ENCODE measurements at regions not wholly inside any gene's neighbourhood (a gene's known extent, or its start where the extent isn't known, plus 50 kb on each side); places are given as distances from the start of the nearest gene placed in this dataset.
"Not testable (repeated sequence)": the region's sequence is repeated elsewhere in the genome, so short reads cannot be mapped to it uniquely, and the experiment has no call there.

DNA sequence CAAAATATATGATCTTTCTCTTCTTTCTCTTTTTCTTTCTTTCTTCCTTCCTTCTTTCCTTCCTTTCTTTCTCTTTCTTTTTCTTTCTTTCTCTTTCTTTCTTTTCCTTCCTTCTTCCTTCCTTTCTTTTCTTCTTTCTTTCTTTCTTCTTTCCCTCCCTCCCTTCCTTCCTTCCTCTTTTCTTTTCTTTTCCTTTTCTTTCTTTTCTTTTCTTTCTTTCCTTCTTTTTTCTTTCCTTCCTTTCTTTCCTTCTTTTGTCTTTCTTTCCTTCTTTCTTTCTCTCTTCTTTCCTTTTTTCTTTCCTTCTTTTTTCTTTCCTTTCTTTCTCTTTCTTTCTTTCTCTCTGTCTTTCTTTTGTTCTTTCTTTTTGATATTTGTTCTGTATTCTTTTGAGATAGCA is 1356.0 kb upstream of the SEL1L start:
- DNase-seq (ENCODE audit: low read depth): no peak
- no peak overlapping the region for H3K4me3 ChIP-seq (ENCODE audit: low read depth, low read length)

GRCh38 chr14:82896476-82896875 is 1362.8 kb upstream of the SEL1L start:
- DNase-seq (ENCODE audit: low read depth): no peak
- no peak overlapping the region for H3K4me3 ChIP-seq (ENCODE audit: low read depth, low read length)

- no peak overlapping the region for H3K4me3 ChIP-seq (ENCODE audit: low read depth, low read length)
- no peak for DNase-seq (ENCODE audit: low read depth)
Measured at GRCh38 chr14:82897469-82898308, 1364.0 kb upstream of the SEL1L start.

GRCh38 chr14:82905762-82906161 is 1372.1 kb upstream of the SEL1L start:
- H3K4me3 ChIP-seq (ENCODE audit: low read depth, low read length): no peak overlapping the region
- no peak for DNase-seq (ENCODE audit: low read depth)

DNA sequence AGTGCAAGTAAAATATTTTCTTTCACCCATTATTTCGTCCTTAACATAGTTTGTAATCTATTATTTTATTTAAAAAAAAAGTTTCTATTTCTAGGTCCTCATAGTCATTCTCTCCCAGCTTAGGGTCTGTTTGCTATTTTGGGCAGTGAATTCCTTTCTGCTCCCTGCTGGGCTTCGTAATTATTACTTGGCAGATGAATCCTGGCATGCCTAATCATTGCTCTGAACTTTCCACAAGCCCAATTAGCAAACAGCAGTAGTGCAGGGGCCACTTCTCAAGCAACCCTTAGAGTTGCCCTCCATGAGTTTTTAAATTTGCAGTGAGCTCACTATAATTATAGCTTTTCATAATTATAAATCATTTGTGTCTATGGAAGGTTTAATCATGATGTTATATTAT is 1378.3 kb upstream of the SEL1L start:
- H3K4me3 ChIP-seq (ENCODE audit: low read depth, low read length): no peak overlapping the region
- no peak for DNase-seq (ENCODE audit: low read depth)

DNA sequence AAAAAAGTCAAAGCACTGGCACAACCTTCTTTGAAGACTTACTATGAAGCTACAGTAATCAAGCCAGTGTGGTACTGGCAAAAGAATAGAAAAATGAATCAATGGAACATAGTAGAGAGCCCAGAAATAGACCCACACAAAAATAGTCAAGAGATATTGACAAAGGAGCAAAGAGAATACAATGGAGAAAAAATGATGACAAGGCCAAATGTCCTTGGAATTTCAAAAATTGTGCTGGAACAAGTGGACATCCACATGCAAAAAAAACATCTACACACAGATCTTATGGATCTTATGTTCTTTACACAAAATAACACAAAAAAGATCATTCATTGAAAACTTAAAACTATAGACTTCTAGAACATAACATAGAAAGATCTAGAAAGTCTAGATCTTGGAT is 1379.7 kb upstream of the SEL1L start:
- DNase-seq (ENCODE audit: low read depth): no peak
- H3K4me3 ChIP-seq (ENCODE audit: low read depth, low read length): no peak overlapping the region

DNA sequence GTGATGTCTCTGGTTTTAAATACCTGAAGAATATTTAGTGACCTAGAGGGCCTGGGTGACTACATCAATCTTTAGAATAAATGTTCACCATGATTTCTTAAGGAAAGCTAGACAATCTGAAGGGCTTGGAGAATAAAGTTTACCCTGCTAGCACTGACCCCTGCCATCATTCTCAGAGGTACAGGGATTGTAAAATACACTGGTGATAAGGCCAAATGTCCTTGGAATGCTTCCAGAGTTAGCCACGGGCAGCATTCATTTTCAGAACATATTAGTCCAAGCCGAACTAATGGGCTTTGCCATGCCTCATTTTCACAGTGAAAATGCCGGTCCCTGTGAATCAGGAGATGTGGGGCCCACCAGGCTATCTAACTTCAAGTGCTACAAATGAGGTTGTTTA is 1381.7 kb upstream of the SEL1L start:
- DNase-seq (ENCODE audit: low read depth): no peak
- H3K4me3 ChIP-seq (ENCODE audit: low read depth, low read length): no peak overlapping the region

DNA sequence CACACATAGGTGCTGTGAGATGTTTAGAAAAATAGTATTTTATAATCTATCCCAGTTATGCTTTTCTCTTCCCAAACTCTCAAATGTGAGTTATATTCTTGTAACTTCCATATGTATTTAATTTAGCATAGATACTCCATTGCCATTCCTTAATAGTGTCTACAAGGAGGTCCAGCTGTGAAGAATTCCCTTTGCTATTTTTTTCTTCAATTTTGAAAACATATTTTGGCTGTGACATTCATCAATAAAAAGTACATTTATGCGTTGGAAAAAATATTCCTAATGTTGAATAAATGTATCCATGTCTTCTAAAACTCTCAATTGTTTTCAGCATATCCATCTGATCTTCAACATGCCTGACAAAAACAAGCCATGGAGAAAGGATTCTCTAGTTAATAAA is 1402.0 kb upstream of the SEL1L start:
- no peak for DNase-seq (ENCODE audit: low read depth)
- no peak overlapping the region for H3K4me3 ChIP-seq (ENCODE audit: low read depth, low read length)

GRCh38 chr14:82951171-82951570 is 1417.5 kb upstream of the SEL1L start:
- no peak for DNase-seq (ENCODE audit: low read depth)
- no peak overlapping the region for H3K4me3 ChIP-seq (ENCODE audit: low read depth, low read length)

GRCh38 chr14:82963756-82964155 is 1430.1 kb upstream of the SEL1L start:
- no peak overlapping the region for H3K4me3 ChIP-seq (ENCODE audit: low read depth, low read length)
- no peak for DNase-seq (ENCODE audit: low read depth)

DNA sequence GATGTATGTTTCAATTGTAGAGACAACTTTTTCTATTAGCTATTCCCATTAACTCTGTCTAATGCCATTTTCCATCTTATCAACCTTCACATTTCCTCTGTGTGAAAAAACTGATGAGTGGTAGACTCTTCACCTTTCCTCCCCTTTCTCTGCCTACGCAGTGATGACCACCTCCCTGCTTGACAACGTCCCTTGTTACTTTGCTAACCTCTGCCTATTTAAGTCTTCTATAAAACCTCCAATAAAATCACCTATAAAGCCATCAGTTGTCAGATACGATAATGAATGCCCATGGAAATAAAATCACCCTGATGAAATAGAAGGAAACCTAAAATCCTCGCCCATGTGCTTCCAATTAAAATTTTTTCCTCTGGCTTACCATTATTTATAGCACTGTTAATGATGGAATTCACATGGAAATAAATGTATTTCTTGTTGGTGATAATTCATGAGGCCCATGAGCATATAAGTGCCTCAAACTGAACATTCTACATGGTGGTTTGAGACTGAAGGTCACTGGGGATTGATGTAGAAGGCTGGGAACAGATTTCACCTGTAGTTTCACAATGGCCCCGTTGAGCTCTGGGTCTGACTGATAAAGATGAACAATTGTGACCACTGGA is 1454.0 kb upstream of the SEL1L start:
- DNase-seq (ENCODE audit: low read depth): no peak
- H3K4me3 ChIP-seq (ENCODE audit: low read depth, low read length): no peak overlapping the region

GRCh38 chr14:82994547-82994946 is 1460.9 kb upstream of the SEL1L start:
- not testable (repeated sequence) for H3K4me3 ChIP-seq (ENCODE audit: low read depth, low read length); DNase-seq (ENCODE audit: low read depth)

DNA sequence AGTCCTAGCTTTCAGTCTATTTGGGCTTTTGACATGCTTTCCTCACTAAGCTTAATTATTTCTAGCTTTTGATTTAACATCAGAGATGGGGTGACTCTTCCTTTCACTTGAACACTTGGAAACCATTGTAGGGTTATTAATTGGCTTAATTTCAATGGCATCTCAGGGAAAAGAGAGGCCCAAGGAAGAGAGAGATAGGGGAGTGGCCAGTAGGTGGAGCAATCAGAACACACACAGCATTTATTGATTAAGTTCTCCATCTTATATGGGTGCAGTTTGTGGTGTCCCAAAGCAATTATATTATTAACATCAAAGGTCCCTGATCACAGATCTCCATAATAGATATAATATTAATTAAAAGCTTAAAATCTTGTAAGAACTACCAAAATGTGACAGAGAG is 1466.1 kb upstream of the SEL1L start:
- no peak overlapping the region for H3K4me3 ChIP-seq (ENCODE audit: low read depth, low read length)
- no peak for DNase-seq (ENCODE audit: low read depth)

GRCh38 chr14:83004456-83005006 is 1470.9 kb upstream of the SEL1L start:
- no peak for DNase-seq (ENCODE audit: low read depth)

DNA sequence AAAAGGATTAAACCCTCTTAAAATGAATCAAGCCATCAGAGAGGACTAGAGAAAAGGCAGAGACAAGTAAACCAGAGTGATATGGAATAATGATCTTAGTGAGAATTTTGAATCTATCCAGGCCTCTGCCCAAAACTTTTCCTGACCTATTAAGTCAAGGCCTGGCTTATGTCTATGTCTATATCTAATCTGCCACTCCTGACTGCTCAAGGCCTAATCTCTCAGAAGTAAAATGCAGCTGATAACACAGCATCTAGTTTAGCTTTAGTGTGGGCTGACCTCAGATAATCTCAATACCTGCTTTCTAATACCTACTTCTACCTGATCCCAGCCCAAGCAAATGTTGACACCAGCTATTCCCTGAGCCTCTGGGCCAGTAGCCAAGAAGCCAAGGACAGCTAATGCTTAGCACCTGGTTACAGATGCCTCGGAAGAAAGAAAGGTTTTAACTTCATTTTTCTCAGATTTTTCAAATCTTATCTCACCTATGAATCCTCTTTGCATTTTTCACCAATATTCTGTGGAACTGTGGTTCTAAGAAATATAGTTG is 1472.5 kb upstream of the SEL1L start:
- DNase-seq (ENCODE audit: low read depth): no peak
- no peak overlapping the region for H3K4me3 ChIP-seq (ENCODE audit: low read depth, low read length)

More at GRCh38 chr14:83004456-83005006, 1470.9 kb upstream of the SEL1L start:
- H3K4me3 ChIP-seq (ENCODE audit: low read depth, low read length): no peak overlapping the region

DNA sequence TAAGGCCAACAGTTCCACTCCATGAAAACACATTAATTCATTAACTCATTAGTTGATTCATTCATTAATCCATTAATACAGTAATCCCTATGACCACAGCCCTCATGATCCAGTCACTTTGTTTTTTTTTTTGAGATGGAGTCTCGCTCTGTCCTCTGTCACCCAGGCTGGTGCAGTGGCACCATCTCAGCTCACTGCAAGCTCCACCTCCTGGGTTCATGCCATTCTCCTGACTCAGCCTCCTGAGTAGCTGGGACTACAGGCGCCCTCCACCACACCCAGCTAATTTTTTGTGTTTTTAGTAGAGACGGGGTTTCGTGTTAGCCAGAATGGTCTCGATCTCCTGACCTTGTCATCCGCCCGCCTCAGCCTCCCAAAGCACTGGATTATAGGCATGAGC is 1473.4 kb upstream of the SEL1L start:
- not testable (repeated sequence) for DNase-seq (ENCODE audit: low read depth)

GRCh38 chr14:83007641-83008225 is 1474.1 kb upstream of the SEL1L start:
- H3K4me3 ChIP-seq (ENCODE audit: low read depth, low read length): no peak overlapping the region
- DNase-seq (ENCODE audit: low read depth): no peak

More for the DNA sequence above, 1473.4 kb upstream of the SEL1L start:
- H3K4me3 ChIP-seq (ENCODE audit: low read depth, low read length): not testable (repeated sequence)

DNA sequence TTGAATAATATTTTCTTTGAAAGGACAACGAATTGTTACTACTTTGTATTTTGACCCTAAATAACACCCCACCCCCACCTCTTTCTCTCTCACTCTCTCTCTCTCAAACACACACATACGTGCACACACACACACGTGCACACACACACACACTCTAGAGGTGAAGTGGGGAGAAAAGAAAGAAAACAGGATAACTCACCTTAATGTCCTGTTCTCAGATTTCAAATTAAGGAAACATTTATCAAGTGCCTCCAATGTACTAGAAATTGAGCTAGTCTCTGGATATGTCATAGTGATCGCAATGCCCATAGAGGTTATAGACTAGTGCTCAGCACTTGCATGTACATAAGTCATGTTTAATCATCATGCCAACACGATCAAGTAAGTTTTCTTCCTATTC is 1483.6 kb upstream of the SEL1L start:
- DNase-seq (ENCODE audit: low read depth): no peak
- H3K4me3 ChIP-seq (ENCODE audit: low read depth, low read length): no peak overlapping the region

DNA sequence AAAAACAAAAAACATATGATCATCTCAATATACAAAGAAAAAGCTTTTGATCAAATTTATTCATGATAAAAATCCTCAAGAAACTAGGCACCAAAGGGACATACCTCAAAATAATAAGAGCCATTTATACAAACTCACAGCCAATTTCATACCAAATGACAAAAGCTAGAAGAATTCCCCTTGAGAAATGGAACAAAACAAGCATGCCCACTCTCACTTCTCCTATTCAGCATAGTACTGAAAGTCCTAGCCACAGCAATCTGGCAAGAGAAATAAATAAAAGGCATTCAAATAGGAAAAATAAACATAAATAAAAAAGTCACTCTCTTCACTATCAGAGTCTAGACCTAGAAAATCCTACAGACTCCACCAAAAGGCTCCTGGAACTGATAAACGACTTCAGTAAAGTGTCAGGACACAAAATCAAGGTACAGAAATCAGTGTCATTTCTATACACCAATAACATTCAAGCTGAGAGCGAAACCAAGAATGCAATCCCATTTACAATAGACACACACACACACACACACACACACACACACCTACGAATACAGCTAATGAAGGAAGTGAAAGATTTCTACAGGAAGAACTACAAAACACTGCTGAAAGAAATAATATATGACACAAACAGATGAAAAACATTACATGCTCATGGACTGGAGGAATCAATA is 1486.2 kb upstream of the SEL1L start:
- DNase-seq (ENCODE audit: low read depth): no peak
- H3K4me3 ChIP-seq (ENCODE audit: low read depth, low read length): no peak overlapping the region

- H3K4me3 ChIP-seq (ENCODE audit: low read depth, low read length): no peak overlapping the region
Measured at GRCh38 chr14:83021323-83021722, 1487.7 kb upstream of the SEL1L start.

More at GRCh38 chr14:83021323-83021722, 1487.7 kb upstream of the SEL1L start:
- DNase-seq (ENCODE audit: low read depth): no peak

Data from skeletal muscle cell (primary cell).